ENCODE measurements at regions not wholly inside any gene's neighbourhood (a gene's known extent, or its start where the extent isn't known, plus 50 kb on each side); places are given as distances from the start of the nearest gene placed in this dataset.

- no peak for TF ChIP-seq CTCF (conservative IDR thresholded peaks at IDR 0.05 in 1 of 2, IDR thresholded peaks at IDR 0.05 in 1 of 2; ENCODE audit: extremely low read depth in 1 of 2, insufficient read depth in 1 of 2, low read depth in 1 of 2, low read length in 2 of 2)
- no peak for TF ChIP-seq EZH2 (IDR thresholded peaks at IDR 0.05; ENCODE audit: borderline replicate concordance, low read length)
Observed at GRCh38 chr12:98172304-98172703, 343.1 kb upstream of the TMPO start.
